ENCODE measurements at regions not wholly inside any gene's neighbourhood (a gene's known extent, or its start where the extent isn't known, plus 50 kb on each side); places are given as distances from the start of the nearest gene placed in this dataset.

DNA sequence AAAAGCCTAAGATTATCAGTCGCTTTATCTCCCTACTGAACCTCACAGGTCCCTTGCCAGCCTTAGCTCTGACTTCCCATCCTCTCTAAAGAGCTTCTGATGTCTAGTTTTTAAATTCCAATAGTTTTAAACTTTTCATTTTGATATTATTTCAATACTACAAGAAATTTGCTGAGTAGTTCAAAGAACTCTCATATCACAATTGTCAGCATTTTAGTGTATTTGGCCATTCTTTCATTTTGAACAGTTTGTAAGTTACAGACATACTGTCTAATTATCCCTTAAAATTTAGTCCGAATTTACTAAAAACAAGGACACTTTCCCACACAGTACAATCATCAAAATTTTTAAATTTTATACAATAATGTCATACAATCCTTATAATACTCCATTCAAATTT lies 666.8 kb upstream of the SETBP1 start:
- TF ChIP-seq CTCF (conservative IDR thresholded peaks at IDR 0.05 in 1 of 2, IDR thresholded peaks at IDR 0.05 in 1 of 2; ENCODE audit: extremely low read depth in 1 of 2, insufficient read depth in 1 of 2, low read depth in 1 of 2, low read length in 2 of 2) (no peak), EZH2 (IDR thresholded peaks at IDR 0.05; ENCODE audit: borderline replicate concordance, low read length) (no peak)

Data from mammary epithelial cell (primary cell).